B cell (primary cell): ENCODE measurements at regions not wholly inside any gene's neighbourhood (a gene's known extent, or its start where the extent isn't known, plus 50 kb on each side); places are given as distances from the start of the nearest gene placed in this dataset.

Experiments
- CTCF ChIP-seq: fragments of 200-600 bp; IDR thresholded peaks from one replicate; pipeline ENCODE4 v1.8.0; 2022; ENCODE audit warnings: antibody characterized with exemption, mild to moderate bottlenecking
- EZH2 ChIP-seq: IDR thresholded peaks from 2 replicates; pipeline ENCODE4 v1.6.1; 2012; ENCODE audit warnings: borderline replicate concordance, low read depth, mild to moderate bottlenecking, moderate library complexity, low read length; ENCODE audit not compliant: insufficient read depth, poor library complexity, severe bottlenecking

GRCh38 chr1:212224102-212224501 is 61.1 kb upstream of the PPP2R5A start:
- TF ChIP-seq CTCF (no peak), EZH2 (no peak)
